NCI-H524 (cell line): ENCODE measurements at regions not wholly inside any gene's neighbourhood (a gene's known extent, or its start where the extent isn't known, plus 50 kb on each side); places are given as distances from the start of the nearest gene placed in this dataset.

Experiments used
- DNase-seq, 2 experiments: peaks; one replicate each; lab custom pipeline; 2025; lab: John Stamatoyannopoulos, UW

- DNase-seq: no peak
These were observed 240.6 kb upstream of the NT5C1B start for GRCh38 chr2:18829976-18830375.

- no peak for DNase-seq
These were observed 240.0 kb upstream of the NT5C1B start for GRCh38 chr2:18829251-18829902.

DNA sequence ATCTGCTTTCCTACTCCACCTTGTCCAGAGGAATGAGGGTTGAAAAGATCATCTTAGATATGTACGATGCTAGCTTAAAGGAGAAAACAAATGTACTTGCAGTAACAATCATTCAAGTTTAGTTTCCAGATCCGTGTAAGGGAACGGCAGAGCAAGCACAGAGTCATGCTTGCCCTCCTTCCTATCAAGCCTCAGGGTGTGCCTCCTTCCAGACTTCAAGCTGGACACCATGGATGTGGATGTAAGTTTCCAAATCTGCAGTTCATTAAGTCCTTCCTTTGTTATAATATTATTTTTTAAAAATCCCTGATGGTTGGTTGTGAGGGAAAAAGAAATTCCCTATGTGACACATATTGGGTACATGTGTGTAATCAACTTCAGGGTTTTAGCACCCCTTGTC is 238.9 kb upstream of the NT5C1B start:
- no peak for DNase-seq

DNA sequence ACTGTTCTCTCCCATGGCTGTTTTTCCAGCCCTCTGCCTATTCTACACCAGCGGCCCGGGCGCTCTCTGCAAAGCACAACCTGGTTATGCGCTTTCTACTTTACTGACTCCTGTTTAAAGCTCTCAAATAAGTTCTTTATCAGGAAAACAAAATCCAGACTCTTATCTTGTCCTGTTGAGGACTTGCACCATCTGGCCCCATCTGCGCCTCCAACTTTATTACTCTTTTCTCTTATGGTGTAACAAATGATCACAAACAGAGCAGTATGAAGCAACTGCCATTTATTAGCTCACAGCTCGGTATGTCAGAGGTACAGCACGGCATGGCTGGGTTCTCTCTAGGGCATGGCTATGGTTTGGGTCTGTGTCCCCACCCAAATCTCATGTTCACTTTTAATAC is 236.5 kb upstream of the NT5C1B start:
- peak; percentile 58 to 87 for DNase-seq

- no peak for DNase-seq
These were observed 235.5 kb upstream of the NT5C1B start for GRCh38 chr2:18824915-18825314.

DNA sequence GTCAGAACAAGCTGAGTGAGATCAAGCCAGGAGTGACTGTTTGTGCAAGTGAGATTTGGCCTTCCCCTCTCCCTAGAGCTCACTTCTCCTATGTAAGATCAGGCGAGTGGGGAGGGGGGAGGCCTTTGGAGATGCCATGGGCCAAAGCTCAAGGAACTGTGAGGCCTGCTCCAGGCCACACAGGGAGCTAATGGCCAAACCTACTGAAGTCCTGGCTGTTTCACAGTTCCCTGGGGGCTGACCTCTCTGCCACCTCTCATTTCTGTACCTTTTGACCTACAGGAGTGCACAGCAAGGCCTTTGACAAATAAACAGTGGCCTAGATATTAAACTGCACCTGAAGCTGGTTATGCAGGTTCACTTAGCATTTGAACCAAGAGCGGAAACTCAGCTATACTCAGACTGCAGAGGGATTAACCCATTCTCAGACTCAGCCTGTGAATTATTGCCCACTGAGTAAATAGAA is 235.0 kb upstream of the NT5C1B start:
- no peak for DNase-seq

- no peak for DNase-seq
These were observed 232.1 kb upstream of the NT5C1B start for GRCh38 chr2:18821431-18821830.

GRCh38 chr2:18820966-18821365 is 231.6 kb upstream of the NT5C1B start:
- DNase-seq: no peak

- DNase-seq: no peak
These were observed 230.2 kb upstream of the NT5C1B start for GRCh38 chr2:18819566-18819965.

GRCh38 chr2:18814387-18814786 is 225.0 kb upstream of the NT5C1B start:
- DNase-seq: no peak

DNA sequence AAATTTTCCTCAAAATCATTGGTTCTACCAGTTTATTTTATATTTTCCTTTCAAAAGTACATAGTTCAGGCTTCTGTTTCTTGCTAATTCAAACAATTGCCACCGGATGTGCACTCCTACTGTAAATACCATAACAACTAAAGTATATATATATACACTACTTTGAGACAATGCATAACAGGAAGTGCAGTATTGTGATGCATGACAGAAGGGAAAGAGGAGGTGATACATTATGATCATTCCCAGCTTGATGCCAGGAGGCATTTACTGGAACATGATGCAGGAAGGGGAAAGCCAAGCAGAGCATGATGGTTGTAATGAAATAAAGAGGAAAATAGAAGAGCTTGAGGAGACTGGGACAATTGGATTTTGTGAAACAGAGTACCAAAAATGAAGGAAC is 215.2 kb upstream of the NT5C1B start:
- DNase-seq: no peak

DNA sequence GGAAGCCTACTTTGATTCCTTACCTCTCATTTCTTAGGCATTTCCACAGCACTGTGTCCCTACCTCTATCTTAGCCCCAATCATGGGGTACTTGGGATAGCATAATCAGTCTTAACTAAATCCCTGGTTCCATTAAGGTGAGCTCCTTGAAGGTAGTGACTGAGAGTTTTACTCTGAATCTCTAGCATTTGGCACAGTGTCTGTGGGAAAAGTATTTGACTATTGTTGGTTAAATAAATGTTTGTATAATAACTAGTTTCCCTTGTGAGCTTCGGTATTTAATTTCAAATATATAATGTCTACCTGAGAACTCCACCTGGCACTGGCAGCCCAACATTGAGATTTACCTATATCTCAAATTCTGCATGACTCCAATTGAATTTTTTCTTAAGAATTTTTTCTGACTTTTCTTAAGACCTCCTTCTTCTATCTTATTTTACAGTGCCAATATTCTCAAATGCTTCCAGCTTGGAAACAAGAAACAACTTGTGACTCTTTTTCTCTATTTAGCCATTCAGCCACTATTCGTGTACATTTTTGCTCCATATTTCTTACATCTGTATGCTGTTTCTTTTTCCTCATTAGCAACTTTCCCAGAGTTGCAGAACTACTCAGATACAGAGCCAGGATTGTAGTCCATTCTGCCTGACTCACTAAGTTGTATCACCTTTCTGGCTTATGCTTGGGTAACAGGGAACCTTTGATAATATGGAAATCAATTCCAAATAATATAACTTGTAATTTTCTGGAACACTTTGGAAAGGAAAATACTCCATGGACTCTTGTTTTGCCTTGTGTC is 214.0 kb upstream of the NT5C1B start:
- DNase-seq: no peak

DNA sequence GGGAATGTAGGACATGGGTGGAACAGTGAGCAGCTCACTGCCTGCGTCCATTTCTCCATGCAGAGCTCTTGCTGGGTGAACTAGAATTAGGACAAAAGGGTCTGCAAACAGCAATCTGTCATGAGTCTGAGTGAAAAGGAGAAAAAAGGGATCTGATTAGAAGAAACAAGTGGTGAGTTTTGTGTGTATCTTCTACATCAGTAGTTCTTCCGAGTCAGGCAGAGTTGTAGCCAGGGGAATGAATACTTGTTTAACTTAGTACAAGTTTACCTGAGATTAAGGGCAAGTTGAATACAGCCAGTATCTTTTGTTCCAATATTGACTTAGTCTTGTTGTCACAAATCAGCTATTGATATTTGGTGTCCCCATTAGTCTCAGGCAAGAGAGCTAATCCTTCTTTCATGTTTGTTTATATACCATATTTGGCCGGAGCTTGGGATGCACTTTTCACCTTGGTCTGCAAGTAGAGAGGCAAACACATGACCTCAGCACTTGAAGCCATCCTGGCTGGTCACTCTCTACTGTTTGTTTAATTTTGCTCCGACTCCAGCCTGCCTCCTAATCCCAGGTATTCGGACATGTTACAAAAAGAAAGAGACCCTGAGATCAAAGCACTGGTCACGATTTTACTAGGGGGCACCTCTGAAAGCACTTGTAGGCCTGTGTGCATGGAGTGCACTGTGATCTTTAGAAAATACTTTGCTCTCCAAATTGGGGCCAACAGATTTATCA is 211.0 kb upstream of the NT5C1B start:
- no peak for DNase-seq

DNA sequence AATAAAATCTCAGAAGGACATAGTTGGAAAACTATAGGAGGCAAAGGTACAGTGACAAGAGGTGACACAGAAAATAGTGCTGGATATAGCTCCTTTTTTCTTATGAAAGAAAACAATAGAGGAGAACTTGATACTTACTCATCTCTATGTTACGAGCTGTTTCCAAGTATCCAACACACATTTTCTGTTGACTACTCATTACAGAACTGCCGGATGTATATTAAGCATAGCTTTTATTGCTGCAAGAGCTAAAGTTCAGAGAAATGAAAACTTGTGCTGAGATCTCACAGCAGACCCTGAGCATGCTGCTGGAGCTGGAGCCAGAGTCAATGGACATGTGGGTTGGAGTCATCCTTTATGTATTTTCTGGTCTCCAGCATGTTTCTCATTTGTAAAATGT is 210.0 kb upstream of the NT5C1B start:
- no peak for DNase-seq

DNA sequence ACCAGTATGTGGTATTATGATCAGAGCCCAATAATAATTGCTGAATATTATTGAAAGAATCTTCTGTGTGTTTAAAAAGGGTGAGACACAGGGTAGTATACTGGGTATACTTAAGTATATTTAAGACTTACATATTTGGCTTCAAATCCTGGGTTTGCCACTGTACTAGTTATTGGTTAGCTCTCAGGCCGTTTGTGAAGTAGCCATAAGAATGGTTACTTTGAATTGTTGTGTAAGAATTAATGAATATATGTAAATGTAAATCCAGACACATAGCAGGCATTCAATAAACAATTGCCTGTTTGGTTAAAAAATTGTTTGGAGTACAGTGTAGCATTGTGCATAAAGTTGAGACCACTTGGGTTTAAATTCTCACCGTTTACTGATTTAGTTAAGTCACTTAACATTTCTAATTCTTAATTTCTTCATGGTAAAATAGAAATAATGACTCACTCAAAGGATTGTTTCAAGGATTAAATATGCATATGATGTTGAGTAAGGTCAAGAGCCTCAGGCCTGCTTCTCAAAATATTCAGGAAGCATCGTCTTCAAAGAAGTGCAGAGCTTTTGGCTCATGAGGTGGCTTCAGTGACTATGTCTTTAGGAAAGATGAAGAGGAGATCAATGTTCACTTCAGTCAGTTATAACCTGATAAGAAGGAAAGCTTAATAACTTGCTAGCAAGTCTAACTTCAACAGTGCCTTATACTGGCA is 207.9 kb upstream of the NT5C1B start:
- no peak for DNase-seq

- DNase-seq: no peak
These were observed 206.5 kb upstream of the NT5C1B start for GRCh38 chr2:18795906-18796305.

DNA sequence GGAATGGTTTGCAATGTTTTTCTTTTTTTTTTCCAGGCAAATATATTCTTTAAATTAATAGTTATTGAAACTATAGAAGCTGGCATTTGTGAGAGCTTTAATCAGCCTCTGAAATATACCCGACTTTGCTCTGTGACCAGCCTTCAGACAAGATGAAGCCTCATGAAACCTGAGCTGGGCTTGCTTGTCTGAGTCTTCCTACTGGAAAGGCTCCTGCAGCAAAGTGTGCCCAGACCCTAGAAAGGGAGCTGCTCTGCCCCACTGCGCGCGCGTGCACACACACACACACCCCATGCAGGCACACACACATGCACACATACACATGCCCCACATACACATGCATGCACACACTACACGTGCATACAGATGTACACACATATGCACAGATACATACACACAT is 203.3 kb upstream of the NT5C1B start:
- no peak for DNase-seq

DNA sequence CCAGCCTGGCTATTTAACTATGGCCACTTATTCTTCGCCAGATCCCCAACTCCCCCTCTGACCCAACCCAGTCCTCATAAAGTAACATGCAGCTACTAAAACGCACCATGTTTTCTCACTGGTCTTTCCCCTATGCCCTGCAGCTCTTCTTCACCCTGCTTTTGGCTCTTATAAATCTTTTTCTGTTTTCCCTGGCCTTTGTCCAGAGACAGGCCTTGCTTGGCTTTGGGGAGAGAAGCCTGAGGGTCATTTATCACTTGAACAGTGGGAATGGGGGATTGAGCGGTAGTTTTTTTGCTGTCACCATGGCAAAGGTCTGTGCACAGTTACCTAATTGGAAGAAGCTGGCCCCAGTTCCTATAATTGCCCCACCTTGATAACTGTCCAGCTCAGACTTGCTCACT is 202.9 kb upstream of the NT5C1B start:
- DNase-seq: no peak

DNA sequence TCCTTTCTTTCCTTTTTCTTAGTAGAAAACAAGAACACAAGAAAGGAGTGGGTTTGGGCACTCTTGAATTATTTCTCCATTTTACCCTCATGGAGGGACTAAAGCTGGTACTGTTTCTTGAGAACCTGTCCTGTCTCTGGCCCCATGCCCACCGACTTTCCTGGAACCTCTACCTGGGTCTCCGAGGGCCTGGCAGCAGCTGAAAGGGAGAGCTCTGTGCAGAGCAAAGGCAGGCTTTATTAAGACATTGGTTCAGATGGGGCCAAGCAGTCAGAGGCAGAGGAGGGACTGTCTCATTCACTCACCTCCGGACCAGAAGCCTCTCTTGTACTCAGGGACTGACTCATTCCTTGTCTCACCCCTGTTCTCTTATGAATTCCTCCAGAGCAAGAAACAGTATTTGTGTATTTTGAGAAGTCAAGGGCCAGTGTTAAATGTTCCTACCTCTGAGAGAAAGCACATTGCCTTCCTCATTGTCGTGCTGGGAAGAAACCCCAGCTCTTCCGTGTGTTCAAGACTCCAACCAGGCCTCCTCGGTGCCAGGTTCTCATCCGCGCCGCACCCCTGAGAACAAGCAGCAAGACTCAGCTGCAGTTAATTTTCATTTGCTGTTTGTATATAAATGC is 201.9 kb upstream of the NT5C1B start:
- DNase-seq: no peak

GRCh38 chr2:18790509-18791171 is 201.3 kb upstream of the NT5C1B start:
- no peak for DNase-seq

GRCh38 chr2:18788592-18788991 is 199.2 kb upstream of the NT5C1B start:
- no peak for DNase-seq
